Stimulated activated effector memory CD8-positive, alpha-beta T cell treated with anti-CD3 and anti-CD28 coated beads, Interleukin-12 subunit alpha, Interleukin-12 subunit beta, amount 100 ng/mL, for 72 hours (primary cell): ENCODE measurements at regions not wholly inside any gene's neighbourhood (a gene's known extent, or its start where the extent isn't known, plus 50 kb on each side); places are given as distances from the start of the nearest gene placed in this dataset.
A peak's percentile ranks its signal among the peaks of the same experiment; 100 is the strongest.

Source experiments
- ATAC-seq: fragments of 150-1000 bp; cut with Tn5 transposase; 2 replicates; pipeline ENCODE4 v1.10.0; 2021
- DNase-seq, 2 donors: peaks; one replicate each; pipeline ENCODE4 v3.0.0; 2021 to 2022; ENCODE audit warnings: low spot score in 2 of 2
- H3K27ac Mint-ChIP-seq: one replicate; pipeline ENCODE4 v1.8.0; 2022; ENCODE audit warnings: mild to moderate bottlenecking, mixed read lengths
- H3K36me3 Mint-ChIP-seq: one replicate; pipeline ENCODE4 v1.8.0; 2022; ENCODE audit warnings: mild to moderate bottlenecking, mixed read lengths
- H3K4me1 Mint-ChIP-seq: one replicate; pipeline ENCODE4 v1.8.0; 2022; ENCODE audit warnings: mixed read lengths
- H3K4me3 Mint-ChIP-seq: one replicate; pipeline ENCODE4 v1.8.0; 2022; ENCODE audit warnings: mild to moderate bottlenecking, mixed read lengths
- H3K9me3 Mint-ChIP-seq: one replicate; pipeline ENCODE4 v1.8.0; 2022; ENCODE audit warnings: mixed read lengths

DNA sequence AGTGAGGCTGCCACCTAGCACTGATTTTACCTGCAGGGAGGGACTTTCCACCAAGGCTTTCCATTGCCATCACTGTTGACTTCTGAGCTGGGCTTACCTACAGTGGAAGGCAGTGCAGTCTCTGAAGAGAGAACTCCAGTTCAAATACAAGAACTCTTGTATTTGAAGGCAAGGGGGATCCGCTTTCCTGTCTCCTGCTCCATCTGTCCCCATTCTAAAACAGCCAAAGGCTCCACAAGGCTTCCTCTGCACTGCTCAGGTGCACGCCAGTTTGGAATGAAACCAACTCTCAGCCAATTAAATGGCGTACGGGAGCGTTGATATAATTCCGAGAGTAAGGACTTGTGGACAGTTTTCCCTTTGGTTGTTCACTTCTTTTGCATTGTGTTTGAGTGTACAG lies 66.0 kb upstream of the CXCL14 start:
- Mint-ChIP-seq H3K4me3 (no peak overlapping the region), H3K4me1 (no peaks in the 10 kb centered on the region), H3K9me3 (no peaks in the 10 kb centered on the region), H3K36me3 (no peaks in the 10 kb centered on the region), H3K27ac (no peak overlapping the region)
- no peak for ATAC-seq
- no peak for DNase-seq

GRCh38 chr5:135643881-135644766 lies 65.3 kb upstream of the CXCL14 start:
- Mint-ChIP-seq H3K4me3 (no peak overlapping the region), H3K27ac (no peak overlapping the region), H3K36me3 (no peaks in the 10 kb centered on the region), H3K4me1 (no peaks in the 10 kb centered on the region), H3K9me3 (no peaks in the 10 kb centered on the region)
- ATAC-seq = no peak
- DNase-seq = no peak

- no peak overlapping the region for H3K27ac Mint-ChIP-seq
- no peaks in the 10 kb centered on the region for H3K36me3 Mint-ChIP-seq
- no peak for DNase-seq
- H3K4me3 Mint-ChIP-seq = no peak overlapping the region
- H3K9me3 Mint-ChIP-seq = no peaks in the 10 kb centered on the region
- peak; percentile 36 for ATAC-seq
- H3K4me1 Mint-ChIP-seq = no peaks in the 10 kb centered on the region
Observed at GRCh38 chr5:135642934-135643333, 64.1 kb upstream of the CXCL14 start.

GRCh38 chr5:135642488-135642870 lies 63.7 kb upstream of the CXCL14 start:
- Mint-ChIP-seq H3K4me1 (no peaks in the 10 kb centered on the region), H3K27ac (no peak overlapping the region), H3K4me3 (no peak overlapping the region), H3K36me3 (no peaks in the 10 kb centered on the region), H3K9me3 (no peaks in the 10 kb centered on the region)
- DNase-seq (no peak), ATAC-seq (no peak)

- Mint-ChIP-seq H3K4me3 (no peak overlapping the region), H3K36me3 (no peaks in the 10 kb centered on the region), H3K4me1 (no peaks in the 10 kb centered on the region), H3K9me3 (no peaks in the 10 kb centered on the region), H3K27ac (no peak overlapping the region)
- DNase-seq (no peak), ATAC-seq (peak; percentile 29)
Observed at GRCh38 chr5:135641734-135642487, 63.1 kb upstream of the CXCL14 start.

DNA sequence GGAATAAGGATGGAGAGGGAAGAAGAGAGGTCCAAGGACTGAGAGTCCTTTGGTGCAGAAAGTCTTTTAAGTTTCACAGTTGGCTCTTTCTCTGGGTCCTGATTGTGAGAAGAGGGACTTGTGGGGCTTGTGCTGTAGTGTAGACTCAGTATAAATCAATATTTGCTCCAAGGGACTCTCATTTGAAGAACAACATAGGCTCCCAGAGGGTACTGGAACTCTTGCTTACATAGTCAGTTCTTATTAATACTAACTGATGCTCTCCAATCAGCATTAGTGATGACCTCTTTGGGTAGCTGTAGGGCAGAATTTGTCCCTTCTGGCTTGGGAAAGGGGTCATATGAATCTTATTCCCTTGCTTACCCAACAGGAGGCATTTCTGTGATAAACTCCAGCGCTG lies 62.5 kb upstream of the CXCL14 start:
- DNase-seq = no peak
- Mint-ChIP-seq H3K4me3 (no peak overlapping the region), H3K36me3 (no peaks in the 10 kb centered on the region), H3K4me1 (no peaks in the 10 kb centered on the region), H3K27ac (no peak overlapping the region), H3K9me3 (no peaks in the 10 kb centered on the region)
- ATAC-seq = no peak

GRCh38 chr5:135635451-135635850 lies 56.7 kb upstream of the CXCL14 start:
- Mint-ChIP-seq H3K9me3 (no peaks in the 10 kb centered on the region), H3K4me3 (no peak overlapping the region), H3K27ac (no peak overlapping the region), H3K4me1 (no peaks in the 10 kb centered on the region), H3K36me3 (no peaks in the 10 kb centered on the region)
- ATAC-seq (no peak), DNase-seq (peak in 1 of 2 donors; percentile 6)

GRCh38 chr5:135632798-135633197 lies 54.0 kb upstream of the CXCL14 start:
- DNase-seq (peak in 1 of 2 donors; percentile 10), ATAC-seq (no peak)
- no peaks in the 10 kb centered on the region for H3K9me3 Mint-ChIP-seq
- H3K27ac Mint-ChIP-seq = no peak overlapping the region
- H3K4me3 Mint-ChIP-seq = no peak overlapping the region
- H3K4me1 Mint-ChIP-seq = no peaks in the 10 kb centered on the region
- no peaks in the 10 kb centered on the region for H3K36me3 Mint-ChIP-seq

- Mint-ChIP-seq H3K4me1 (no peaks in the 10 kb centered on the region), H3K27ac (no peak overlapping the region), H3K4me3 (no peak overlapping the region), H3K9me3 (no peaks in the 10 kb centered on the region), H3K36me3 (no peaks in the 10 kb centered on the region)
- ATAC-seq = no peak
- DNase-seq = peak in 1 of 2 donors; percentile 2
Observed at GRCh38 chr5:135631391-135631790, 52.6 kb upstream of the CXCL14 start.

DNA sequence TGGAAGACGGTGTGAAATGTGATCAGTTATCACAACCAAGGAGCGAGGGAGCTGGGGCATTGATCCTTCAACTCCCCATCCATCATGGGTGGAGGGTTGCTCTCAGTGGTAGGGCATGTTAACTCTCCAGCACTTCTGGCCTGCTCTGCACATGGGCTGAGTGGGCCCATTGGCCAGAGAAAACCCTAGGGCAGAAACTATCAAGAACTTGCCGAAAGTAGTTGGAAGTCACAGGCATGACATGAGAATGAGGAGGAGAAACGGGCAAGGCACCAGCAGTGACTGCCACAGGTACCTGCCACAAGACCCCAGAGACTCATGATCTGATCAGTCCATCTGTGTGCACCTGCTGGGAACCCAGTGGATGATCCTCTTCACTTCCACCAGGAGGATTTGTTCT lies 50.9 kb upstream of the CXCL14 start:
- no peaks in the 10 kb centered on the region for H3K36me3 Mint-ChIP-seq
- H3K27ac Mint-ChIP-seq = no peak overlapping the region
- H3K4me3 Mint-ChIP-seq = no peak overlapping the region
- DNase-seq (peak in 1 of 2 donors; percentile 37), ATAC-seq (no peak)
- H3K4me1 Mint-ChIP-seq = no peaks in the 10 kb centered on the region
- H3K9me3 Mint-ChIP-seq = no peaks in the 10 kb centered on the region

DNA sequence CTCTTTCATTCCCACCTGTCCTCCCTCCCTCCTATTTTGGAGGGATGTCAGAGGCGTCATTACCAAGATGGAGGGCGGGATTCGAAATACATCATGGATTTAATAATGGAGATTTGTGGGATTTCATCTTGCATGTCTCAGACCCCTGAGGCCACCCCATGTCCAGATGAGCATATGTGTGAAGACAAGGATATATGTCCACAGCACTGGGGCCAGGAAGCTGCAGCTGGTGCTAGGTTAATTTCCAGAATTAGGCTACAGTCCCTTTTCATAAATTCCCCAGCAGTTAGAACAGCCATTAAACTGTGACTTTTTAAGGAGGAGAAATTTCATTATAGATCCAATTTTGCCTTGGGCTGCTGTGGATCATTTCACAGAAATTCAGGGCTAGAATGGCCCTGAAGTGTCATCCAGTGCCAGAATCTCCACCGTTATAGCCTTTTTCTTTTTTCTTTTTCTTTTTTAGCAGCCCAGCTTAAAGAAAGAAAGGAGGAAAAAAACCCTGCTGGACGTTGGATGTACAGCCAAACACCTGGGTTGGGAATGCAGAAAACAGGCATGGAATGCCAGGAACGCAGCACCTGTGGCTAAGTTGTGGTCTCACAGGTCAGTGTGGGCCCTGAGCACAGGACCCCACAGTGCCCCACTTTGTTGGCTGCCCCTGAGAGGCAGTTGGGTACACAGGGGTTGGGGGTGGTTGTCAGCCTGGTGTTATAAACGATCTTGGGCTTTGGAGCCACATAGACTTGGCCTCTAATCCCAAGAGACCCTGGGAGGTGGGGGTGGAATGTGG lies 50.2 kb upstream of the CXCL14 start:
- Mint-ChIP-seq H3K4me1 (no peaks in the 10 kb centered on the region), H3K4me3 (no peak overlapping the region), H3K36me3 (no peaks in the 10 kb centered on the region), H3K27ac (no peak overlapping the region), H3K9me3 (no peaks in the 10 kb centered on the region)
- ATAC-seq (no peak), DNase-seq (peak in 1 of 2 donors; percentile 15)
